NCI-H2196 (cell line): ENCODE measurements at regions not wholly inside any gene's neighbourhood (a gene's known extent, or its start where the extent isn't known, plus 50 kb on each side); places are given as distances from the start of the nearest gene placed in this dataset.
"Not testable (repeated sequence)": the region's sequence is repeated elsewhere in the genome, so short reads cannot be mapped to it uniquely, and the experiment has no call there.

Source experiments
- DNase-seq: peaks from one replicate; lab custom pipeline; 2025; ENCODE audit not compliant: unreplicated experiment; lab: John Stamatoyannopoulos, UW

GRCh38 chr6:167560673-167561569 lies 236.0 kb downstream of the TTLL2 start:
- no peak for DNase-seq

GRCh38 chr6:167562862-167563261 lies 238.0 kb downstream of the TTLL2 start:
- DNase-seq, result not testable (repeated sequence)

GRCh38 chr6:167564416-167565250 lies 239.7 kb downstream of the TTLL2 start:
- no peak for DNase-seq

- no peak for DNase-seq
These were observed 240.5 kb downstream of the TTLL2 start for GRCh38 chr6:167565388-167565787.

GRCh38 chr6:167565884-167566599 lies 241.2 kb downstream of the TTLL2 start:
- no peak for DNase-seq

GRCh38 chr6:167566711-167567141 lies 241.8 kb downstream of the TTLL2 start:
- DNase-seq, result no peak

- DNase-seq, result no peak
These were observed 242.5 kb downstream of the TTLL2 start for GRCh38 chr6:167567142-167568033.

- DNase-seq, result no peak
These were observed 243.6 kb downstream of the TTLL2 start for GRCh38 chr6:167568407-167569024.

GRCh38 chr6:167569041-167569805 lies 244.3 kb downstream of the TTLL2 start:
- DNase-seq, result no peak

GRCh38 chr6:167569879-167570278 lies 245.0 kb downstream of the TTLL2 start:
- no peak for DNase-seq

- no peak for DNase-seq
These were observed 245.8 kb downstream of the TTLL2 start for GRCh38 chr6:167570460-167571400.

GRCh38 chr6:167571550-167571949 lies 246.7 kb downstream of the TTLL2 start:
- DNase-seq, result no peak

- no peak for DNase-seq
These were observed 247.2 kb downstream of the TTLL2 start for GRCh38 chr6:167572106-167572505.

- DNase-seq, result no peak
These were observed 248.0 kb downstream of the TTLL2 start for GRCh38 chr6:167572841-167573271.

- DNase-seq, result no peak
These were observed 248.8 kb downstream of the TTLL2 start for GRCh38 chr6:167573461-167574215.

GRCh38 chr6:167574431-167575151 lies 249.7 kb downstream of the TTLL2 start:
- no peak for DNase-seq
